GM18505 (cell line): ENCODE measurements at regions not wholly inside any gene's neighbourhood (a gene's known extent, or its start where the extent isn't known, plus 50 kb on each side); places are given as distances from the start of the nearest gene placed in this dataset.

ENCODE experiments used
- ATAC-seq: cut with Tn5 transposase; IDR thresholded peaks from one replicate; pipeline ENCODE4 v1.9.1; 2021; ENCODE audit not compliant: unreplicated experiment
- POLR2A ChIP-seq: IDR thresholded peaks from 4 replicates; pipeline ENCODE4 v1.6.1; 2011; ENCODE audit warnings: borderline replicate concordance; ENCODE audit not compliant: insufficient read depth, insufficient read length; ENCODE audit errors: extremely low read depth

- no peak for TF ChIP-seq POLR2A
- ATAC-seq: no peak
Measured at GRCh38 chr2:49286726-49287125, 132.4 kb upstream of the FSHR start.

- no peak for ATAC-seq
- TF ChIP-seq POLR2A: no peak
Measured at GRCh38 chr2:49286045-49286444, 131.7 kb upstream of the FSHR start.

- TF ChIP-seq POLR2A: no peak
- ATAC-seq: no peak
Measured at GRCh38 chr2:49278561-49278960, 124.2 kb upstream of the FSHR start.

GRCh38 chr2:49278141-49278540 is 123.8 kb upstream of the FSHR start:
- TF ChIP-seq POLR2A: no peak
- ATAC-seq: no peak

- ATAC-seq: no peak
- no peak for TF ChIP-seq POLR2A
Measured at GRCh38 chr2:49271060-49271606, 116.8 kb upstream of the FSHR start.

- no peak for ATAC-seq
- TF ChIP-seq POLR2A: no peak
Measured at GRCh38 chr2:49270091-49270490, 115.8 kb upstream of the FSHR start.

GRCh38 chr2:49265471-49265870 is 111.2 kb upstream of the FSHR start:
- no peak for TF ChIP-seq POLR2A
- ATAC-seq: no peak

- ATAC-seq: no peak
- TF ChIP-seq POLR2A: no peak
Measured at GRCh38 chr2:49262801-49263560, 108.7 kb upstream of the FSHR start.

GRCh38 chr2:49261781-49262180 is 107.5 kb upstream of the FSHR start:
- ATAC-seq: no peak
- no peak for TF ChIP-seq POLR2A

- TF ChIP-seq POLR2A: no peak
- ATAC-seq: no peak
Measured at GRCh38 chr2:49260979-49261538, 106.7 kb upstream of the FSHR start.

GRCh38 chr2:49259926-49260325 is 105.6 kb upstream of the FSHR start:
- no peak for TF ChIP-seq POLR2A
- ATAC-seq: no peak

GRCh38 chr2:49255409-49255971 is 101.2 kb upstream of the FSHR start:
- TF ChIP-seq POLR2A: no peak
- ATAC-seq: no peak

- no peak for ATAC-seq
- TF ChIP-seq POLR2A: no peak
Measured at GRCh38 chr2:49254401-49254800, 100.1 kb upstream of the FSHR start.

- no peak for ATAC-seq
- TF ChIP-seq POLR2A: no peak
Measured at GRCh38 chr2:49251766-49252165, 97.5 kb upstream of the FSHR start.
